LHCN-M2 (cell line): ENCODE measurements at regions not wholly inside any gene's neighbourhood (a gene's known extent, or its start where the extent isn't known, plus 50 kb on each side); places are given as distances from the start of the nearest gene placed in this dataset.

Experiments
- DNase-seq: peaks from one replicate; pipeline ENCODE4 v3.0.0-alpha.2; 2012; ENCODE audit warnings: low read depth

DNA sequence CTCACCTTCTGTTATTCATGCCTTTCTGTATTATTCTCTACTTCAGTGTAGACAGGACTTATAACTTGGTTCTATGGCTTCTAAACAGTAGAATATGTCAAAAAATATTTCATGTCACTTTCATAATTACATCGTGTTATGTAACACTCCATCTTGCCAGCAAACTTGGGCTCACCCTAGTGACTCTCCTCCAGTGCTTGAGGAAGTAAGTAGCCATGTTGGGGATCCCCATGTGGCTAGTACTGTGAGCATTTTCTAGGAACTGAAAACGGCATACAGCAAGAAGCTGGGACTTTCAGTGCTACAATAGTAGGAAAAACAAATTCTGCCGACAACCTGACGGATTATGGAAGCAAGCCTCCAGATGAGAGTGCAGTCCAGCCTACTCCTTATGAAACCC lies 495.6 kb downstream of the SLITRK6 start:
- no peak for DNase-seq

DNA sequence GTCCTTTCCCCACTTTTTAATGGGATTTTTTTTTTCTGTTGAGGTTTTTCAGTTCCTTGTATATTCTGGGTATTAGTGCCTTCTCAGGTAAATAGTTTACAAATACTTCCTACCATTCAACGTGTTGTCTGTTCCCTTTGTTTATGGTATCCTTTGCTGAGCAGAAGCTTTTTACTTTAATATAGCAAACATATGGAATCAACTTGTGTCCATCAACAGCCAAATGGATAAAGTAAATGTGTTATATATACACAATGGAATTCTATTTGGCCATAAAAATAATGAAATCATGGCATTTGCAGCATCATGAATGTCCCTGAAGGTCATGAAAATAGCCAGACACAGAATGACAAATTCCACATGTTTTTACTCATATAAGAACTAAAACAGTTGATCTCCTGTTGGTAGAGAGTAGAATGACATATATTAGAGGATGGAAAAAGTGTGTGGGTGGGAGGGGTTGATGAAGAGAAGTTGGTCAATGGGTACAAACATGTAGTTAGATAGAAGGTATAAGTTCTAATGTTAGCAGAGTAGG lies 500.8 kb downstream of the SLITRK6 start:
- DNase-seq = no peak

GRCh38 chr13:85288698-85289097 lies 510.5 kb downstream of the SLITRK6 start:
- no peak for DNase-seq

- no peak for DNase-seq
Observed at GRCh38 chr13:85287528-85287927, 511.7 kb downstream of the SLITRK6 start.

DNA sequence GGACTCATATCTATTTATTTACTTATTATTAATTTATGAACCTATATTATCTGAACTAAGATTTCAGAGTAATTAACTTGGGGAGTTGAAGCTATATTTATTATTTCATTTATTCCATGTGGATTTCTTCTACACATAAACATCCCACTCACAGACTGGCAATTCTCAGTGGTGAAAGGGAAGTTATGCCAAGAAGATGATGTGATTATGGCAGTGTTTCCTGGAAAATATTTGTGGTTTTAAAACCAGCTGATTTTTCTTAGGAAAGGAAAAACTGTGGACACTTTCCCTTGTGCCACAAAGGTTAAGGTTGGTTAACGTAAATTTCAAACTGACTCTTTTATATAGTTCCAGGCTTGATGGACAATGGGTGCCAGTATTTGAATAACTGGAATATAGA lies 513.1 kb downstream of the SLITRK6 start:
- no peak for DNase-seq

- DNase-seq = no peak
Observed at GRCh38 chr13:85284349-85284748, 514.9 kb downstream of the SLITRK6 start.

- no peak for DNase-seq
Observed at GRCh38 chr13:85283408-85283807, 515.8 kb downstream of the SLITRK6 start.

GRCh38 chr13:85282876-85283275 lies 516.3 kb downstream of the SLITRK6 start:
- no peak for DNase-seq

- no peak for DNase-seq
Observed at GRCh38 chr13:85278851-85279250, 520.4 kb downstream of the SLITRK6 start.

DNA sequence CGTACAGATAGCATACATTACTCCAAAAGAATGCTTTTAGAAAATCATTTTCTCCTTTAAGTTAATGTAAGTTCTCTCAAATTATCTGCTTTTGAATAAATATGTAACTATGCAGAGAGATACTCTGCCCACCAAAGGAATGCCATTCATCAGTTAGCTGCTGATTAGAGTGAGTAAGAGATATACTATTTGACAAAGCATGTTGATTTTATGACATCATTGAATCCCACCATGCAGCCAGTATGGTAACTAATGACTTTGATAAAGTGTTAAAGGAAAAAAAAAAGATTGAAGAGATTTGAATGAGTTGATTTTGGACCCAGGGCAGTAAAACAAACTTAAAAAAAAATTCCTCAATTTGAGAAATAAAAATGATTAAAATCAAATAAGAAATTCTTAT lies 521.5 kb downstream of the SLITRK6 start:
- DNase-seq = no peak

- no peak for DNase-seq
Observed at GRCh38 chr13:85266771-85267170, 532.4 kb downstream of the SLITRK6 start.

DNA sequence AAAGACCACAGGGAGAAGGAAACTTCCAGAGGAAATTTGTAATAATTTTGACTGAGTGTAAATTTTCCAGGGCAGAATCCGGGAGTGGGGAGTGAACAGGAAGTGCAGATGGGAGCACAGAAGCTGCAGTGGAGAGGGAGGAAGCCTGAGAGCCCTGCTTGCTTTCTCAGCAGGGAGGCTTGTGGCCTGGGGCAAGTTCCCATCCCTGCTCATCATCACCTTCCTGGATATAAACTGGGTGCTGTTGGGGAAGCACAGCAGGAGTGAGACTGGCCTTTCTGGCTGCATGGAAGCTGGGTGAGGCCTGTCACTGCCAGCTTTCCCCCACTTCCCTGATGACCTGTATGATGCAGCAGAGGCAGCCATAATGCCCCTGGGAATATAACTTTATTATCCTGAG lies 532.9 kb downstream of the SLITRK6 start:
- DNase-seq = no peak

DNA sequence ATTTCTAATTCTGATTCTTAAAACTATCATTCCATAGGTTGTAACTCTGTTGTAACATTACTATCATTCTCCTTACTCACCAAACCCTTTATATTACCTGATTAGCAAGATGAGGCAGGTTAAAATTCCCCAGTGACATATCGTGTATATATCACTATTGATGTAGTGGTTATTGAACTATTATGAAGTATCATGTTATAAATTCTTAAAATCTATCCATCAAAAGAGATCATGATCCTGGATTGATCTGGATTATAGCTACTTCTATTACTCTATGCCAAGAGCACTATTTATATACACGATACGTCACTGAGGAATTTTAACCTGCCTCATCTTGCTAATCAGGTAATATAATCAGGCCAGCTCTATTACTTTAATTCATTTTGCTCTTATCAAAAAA lies 533.9 kb downstream of the SLITRK6 start:
- DNase-seq = no peak

- DNase-seq = no peak
Observed at GRCh38 chr13:85262499-85262898, 536.7 kb downstream of the SLITRK6 start.

DNA sequence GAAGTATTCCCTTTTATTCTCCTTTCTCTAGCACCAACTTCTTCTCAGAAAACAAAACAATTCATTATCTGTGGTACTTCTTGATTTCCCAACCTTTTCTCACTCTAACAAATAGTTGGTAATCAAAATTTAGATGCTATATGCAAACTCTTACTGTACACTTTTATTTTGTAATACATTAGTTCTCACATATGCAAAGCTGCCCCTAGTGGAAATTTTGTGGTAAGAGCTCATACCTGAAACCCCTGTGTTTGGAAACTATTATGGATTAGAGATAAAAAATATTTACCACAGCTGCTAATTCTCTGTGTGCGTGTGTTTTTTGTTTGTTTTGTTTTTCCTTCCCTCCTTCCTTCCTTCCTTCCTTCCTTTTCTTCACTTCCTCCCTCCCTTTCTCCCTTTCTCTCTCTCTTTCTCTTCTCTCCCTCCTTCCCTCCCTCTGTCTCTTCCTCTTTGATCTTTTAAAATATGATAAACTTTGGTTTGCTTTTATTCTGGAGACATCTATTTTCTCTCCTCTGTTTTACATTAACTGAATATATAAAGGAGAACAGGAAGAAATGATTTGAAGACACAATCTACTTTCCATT lies 537.4 kb downstream of the SLITRK6 start:
- no peak for DNase-seq

- no peak for DNase-seq
Observed at GRCh38 chr13:85260896-85261295, 538.3 kb downstream of the SLITRK6 start.

DNA sequence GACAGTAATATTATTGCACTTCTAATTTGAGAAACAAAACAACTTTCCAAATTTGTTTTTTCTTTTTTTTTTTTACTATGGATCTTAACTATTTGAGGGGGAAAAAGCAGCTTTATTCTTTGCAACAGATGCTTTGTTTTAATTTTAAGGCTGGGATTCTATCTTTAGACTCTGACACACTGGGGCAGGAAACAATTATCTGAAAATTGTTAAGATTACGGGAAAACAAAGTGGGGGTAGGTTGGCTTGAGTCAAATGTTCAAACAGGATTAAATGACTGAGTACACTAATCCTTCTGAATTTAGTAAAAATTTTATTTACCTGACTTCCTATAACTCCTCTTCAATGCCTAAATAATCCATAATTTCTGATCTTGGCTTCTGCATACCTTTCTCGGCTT lies 543.2 kb downstream of the SLITRK6 start:
- DNase-seq = no peak

GRCh38 chr13:85254641-85255040 lies 544.6 kb downstream of the SLITRK6 start:
- no peak for DNase-seq

DNA sequence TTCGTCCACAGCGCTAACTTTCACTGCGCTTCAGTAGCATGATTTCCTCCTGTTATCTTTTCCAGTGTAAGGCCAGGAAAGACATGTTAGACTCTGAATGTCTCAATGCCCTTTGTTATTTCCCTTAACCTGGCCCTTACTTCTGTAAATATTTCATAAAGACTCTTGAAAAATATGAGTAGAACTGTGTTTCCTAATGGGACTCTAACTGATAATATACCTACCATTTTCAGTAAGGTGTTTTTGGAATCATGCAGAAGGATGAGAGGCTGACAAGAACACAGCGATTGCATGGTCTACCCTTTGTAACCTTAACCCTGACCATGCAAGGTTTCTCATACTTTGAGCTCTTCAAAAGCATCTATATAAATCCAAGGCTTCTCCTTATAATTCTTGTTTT lies 550.1 kb downstream of the SLITRK6 start:
- no peak for DNase-seq

GRCh38 chr13:85247780-85248179 lies 551.4 kb downstream of the SLITRK6 start:
- no peak for DNase-seq

DNA sequence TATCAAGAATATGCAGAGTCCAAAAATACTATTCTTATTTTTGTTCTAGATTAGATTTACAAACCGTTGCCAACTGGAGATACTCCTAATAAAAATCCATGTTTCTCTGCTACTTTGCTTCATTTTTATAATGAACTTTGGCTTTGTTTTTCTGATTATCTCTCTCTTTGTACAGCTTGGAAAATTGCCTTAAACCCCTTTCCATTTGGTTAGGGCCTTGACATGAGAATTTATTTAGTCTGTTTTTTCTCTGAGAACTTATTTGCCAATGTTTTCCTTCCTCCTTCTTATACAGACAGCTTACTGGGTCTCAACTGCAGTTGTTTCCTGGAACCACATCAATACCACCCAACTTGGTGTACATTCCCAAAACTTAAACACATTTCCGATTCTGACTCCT lies 555.4 kb downstream of the SLITRK6 start:
- DNase-seq = no peak

DNA sequence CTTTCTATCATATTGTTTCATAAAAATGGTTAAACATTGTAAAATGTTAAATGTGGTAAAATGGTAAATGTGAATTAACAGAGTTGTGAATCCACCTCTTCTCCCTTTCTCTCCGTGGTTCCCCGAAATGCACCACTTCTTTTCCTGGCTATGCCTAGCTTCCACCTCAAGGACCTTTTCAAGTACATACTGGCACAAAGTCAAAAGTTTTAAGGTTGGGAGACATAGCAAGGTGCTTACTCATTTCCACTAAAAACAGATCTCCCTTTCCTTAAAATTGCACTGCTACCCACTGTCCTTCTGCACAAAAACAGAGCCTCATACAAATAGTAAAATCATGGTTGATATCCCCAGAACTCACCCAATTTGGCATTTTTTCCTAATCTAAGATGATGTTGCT lies 558.2 kb downstream of the SLITRK6 start:
- DNase-seq = no peak

- no peak for DNase-seq
Observed at GRCh38 chr13:85236413-85236812, 562.8 kb downstream of the SLITRK6 start.

- DNase-seq = no peak
Observed at GRCh38 chr13:85230691-85231093, 568.5 kb downstream of the SLITRK6 start.
